OCI-LY3 (cell line): ENCODE measurements at regions not wholly inside any gene's neighbourhood (a gene's known extent, or its start where the extent isn't known, plus 50 kb on each side); places are given as distances from the start of the nearest gene placed in this dataset.

ENCODE experiments used
- H2AFZ ChIP-seq: fragments of 200-600, 300-600 bp; shearing (Covaris generic); 2 replicates; pipeline ENCODE4 v1.6.0; 2014; ENCODE audit warnings: antibody characterized with exemption, low read depth, low read length
- H3K27ac ChIP-seq: fragments of 200-600, 300-600 bp; sonication (generic); 2 replicates; pipeline ENCODE4 v1.5.1; 2014; ENCODE audit warnings: mild to moderate bottlenecking, low read length, moderate library complexity, mixed read lengths
- H3K27me3 ChIP-seq: fragments of 200-600, 300-600 bp; sonication (generic); 2 replicates; pipeline ENCODE4 v1.6.1; 2014; ENCODE audit warnings: low read depth, low read length, mixed read lengths
- H3K36me3 ChIP-seq: fragments of 200-600, 300-600 bp; sonication (generic); replicated peaks from 2 replicates; pipeline ENCODE3; 2014; ENCODE audit warnings: low read depth, low read length, mixed read lengths
- H3K4me1 ChIP-seq: fragments of 300-600, 200-600 bp; sonication (generic); 2 replicates; pipeline ENCODE4 v1.6.1; 2014; ENCODE audit warnings: low read length, mixed read lengths
- H3K4me2 ChIP-seq: fragments of 200-600, 300-600 bp; sonication (generic); 2 replicates; pipeline ENCODE4 v1.6.1; 2014; ENCODE audit warnings: low read length, mixed read lengths
- H3K4me3 ChIP-seq: fragments of 300-600, 200-600 bp; sonication (generic); 2 replicates; pipeline ENCODE4 v1.5.1; 2014; ENCODE audit warnings: antibody characterized with exemption, mild to moderate bottlenecking, low read length, moderate library complexity
- H3K79me2 ChIP-seq: fragments of 300-600, 200-600 bp; shearing (Covaris generic); 2 replicates; pipeline ENCODE4 v1.6.1; 2014; ENCODE audit warnings: mild to moderate bottlenecking, low read length, mixed read lengths
- H3K9ac ChIP-seq: fragments of 300-600, 200-600 bp; shearing (Covaris generic); 2 replicates; pipeline ENCODE4 v1.6.0; 2014; ENCODE audit warnings: mild to moderate bottlenecking, low read length, moderate library complexity
- H3K9me3 ChIP-seq: fragments of 200-600, 300-600 bp; shearing (Covaris generic); 2 replicates; pipeline ENCODE4 v1.6.1; 2014; ENCODE audit warnings: low read length, mixed read lengths; ENCODE audit not compliant: insufficient read depth
- H4K20me1 ChIP-seq: fragments of 200-600, 300-600 bp; sonication (generic); 2 replicates; pipeline ENCODE4 v1.6.1; 2016; ENCODE audit warnings: low read length, mixed read lengths; ENCODE audit not compliant: insufficient read depth
- CTCF ChIP-seq: fragments of 200-600, 300-600 bp; sonication (generic); IDR thresholded peaks from 2 replicates; pipeline ENCODE4 v1.5.1; 2014; ENCODE audit warnings: antibody characterized with exemption, low read length, low read depth
- EZH2phosphoT487 ChIP-seq: fragments of 200-600 bp; shearing (Covaris generic); IDR thresholded peaks from 2 replicates; pipeline ENCODE4 v1.6.1; 2018; ENCODE audit warnings: antibody characterized with exemption, mixed run types, low read depth

- H3K27ac ChIP-seq, result no peak overlapping the region
These were observed 85.2 kb downstream of the HS1BP3 start for GRCh38 chr2:20565623-20566236.

DNA sequence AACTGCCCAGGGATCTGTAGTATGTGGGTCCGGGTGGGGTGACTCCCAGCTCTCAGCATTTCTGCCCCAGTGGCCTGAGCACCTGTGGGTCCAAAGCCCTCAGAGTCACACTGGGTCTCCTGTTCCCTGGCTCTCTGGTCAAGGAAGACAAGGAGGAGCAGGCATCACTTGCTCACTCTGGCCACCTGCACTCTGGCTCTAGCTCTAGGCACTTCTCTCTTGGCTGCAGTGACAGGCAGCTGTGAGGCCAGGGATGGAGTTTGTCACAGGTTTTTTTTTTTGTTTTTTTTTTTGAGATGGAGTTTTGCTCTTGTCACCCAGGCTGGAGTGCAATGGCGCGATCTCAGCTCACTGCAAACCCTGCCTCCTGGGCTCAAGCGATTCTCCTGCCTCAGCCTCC, 84.6 kb downstream of the HS1BP3 start:
- Histone ChIP-seq H3K36me3 (no peaks in the 10 kb centered on the region), H3K27me3 (peaks cover 21% of the 10 kb centered on the region), H3K9me3 (no peaks in the 10 kb centered on the region), H3K27ac (no peak overlapping the region), H3K4me2 (no peak overlapping the region), H3K4me1 (no peaks in the 10 kb centered on the region), H2AFZ (no peak overlapping the region), H3K79me2 (no peaks in the 10 kb centered on the region), H3K9ac (no peak overlapping the region), H4K20me1 (no peaks in the 10 kb centered on the region), H3K4me3 (no peak overlapping the region)
- TF ChIP-seq EZH2phosphoT487 (no peak), CTCF (no peak)

More at GRCh38 chr2:20565623-20566236, 85.2 kb downstream of the HS1BP3 start:
- H3K4me2 ChIP-seq, result no peak overlapping the region
- H3K36me3 ChIP-seq, result no peaks in the 10 kb centered on the region
- H3K9ac ChIP-seq, result no peak overlapping the region
- no peaks in the 10 kb centered on the region for H3K9me3 ChIP-seq
- H4K20me1 ChIP-seq, result no peaks in the 10 kb centered on the region
- peaks cover 21% of the 10 kb centered on the region for H3K27me3 ChIP-seq
- H3K4me1 ChIP-seq, result no peaks in the 10 kb centered on the region
- TF ChIP-seq CTCF, result no peak
- TF ChIP-seq EZH2phosphoT487, result no peak
- H3K4me3 ChIP-seq, result no peak overlapping the region
- H3K79me2 ChIP-seq, result no peaks in the 10 kb centered on the region
- H2AFZ ChIP-seq, result no peak overlapping the region

DNA sequence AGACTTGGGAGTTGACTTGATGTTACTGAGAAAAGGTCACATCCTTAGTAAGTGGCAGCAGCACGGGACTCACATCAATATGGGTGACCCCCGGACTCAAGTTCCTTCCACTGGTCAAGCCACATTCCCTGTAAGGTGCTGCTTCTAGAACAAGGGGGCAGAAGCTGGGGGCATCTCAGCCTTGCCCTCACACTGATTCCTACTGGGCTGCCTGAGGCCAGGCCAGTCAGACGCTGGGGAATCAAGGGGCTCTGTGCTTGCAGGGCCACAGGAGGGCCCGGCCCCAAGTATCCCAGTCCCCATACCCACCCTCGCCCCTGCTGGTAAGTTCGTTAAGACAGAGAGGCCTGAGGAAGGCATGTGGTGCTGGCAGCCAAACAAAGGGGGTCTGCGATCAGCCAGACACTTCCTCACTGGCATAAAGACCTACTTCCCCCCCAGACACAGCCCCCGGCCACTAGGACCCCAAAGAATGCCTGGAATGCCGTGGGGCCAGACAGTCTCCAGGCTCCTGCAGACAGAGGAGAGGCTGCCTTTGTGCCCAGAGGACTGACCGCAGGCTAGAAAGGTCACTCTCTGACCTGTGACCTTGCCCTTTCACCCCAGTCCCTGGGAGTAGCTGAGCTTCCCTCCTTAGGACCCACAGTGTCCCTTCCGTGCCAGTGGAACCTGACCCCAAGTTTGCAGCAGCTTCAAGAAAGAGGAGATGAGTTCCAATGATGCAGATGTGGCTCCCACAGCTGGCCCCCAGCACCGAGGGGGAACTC, 83.6 kb downstream of the HS1BP3 start:
- no peak overlapping the region for H3K4me2 ChIP-seq
- no peak overlapping the region for H3K4me3 ChIP-seq
- no peak overlapping the region for H3K9ac ChIP-seq
- no peaks in the 10 kb centered on the region for H3K79me2 ChIP-seq
- H3K36me3 ChIP-seq, result no peaks in the 10 kb centered on the region
- no peaks in the 10 kb centered on the region for H4K20me1 ChIP-seq
- H3K27ac ChIP-seq, result no peak overlapping the region
- no peaks in the 10 kb centered on the region for H3K9me3 ChIP-seq
- peaks cover 21% of the 10 kb centered on the region for H3K27me3 ChIP-seq
- H3K4me1 ChIP-seq, result no peaks in the 10 kb centered on the region
- TF ChIP-seq EZH2phosphoT487 (no peak), CTCF (no peak)
- no peak overlapping the region for H2AFZ ChIP-seq
